HEK293T (cell line): ENCODE measurements at regions not wholly inside any gene's neighbourhood (a gene's known extent, or its start where the extent isn't known, plus 50 kb on each side); places are given as distances from the start of the nearest gene placed in this dataset.

Experiments used
- CTCF ChIA-PET: fragments of 350-600 bp; formaldehyde crosslinking; extraction: SDS; loops from one replicate; lab custom pipeline; 2021; ENCODE audit warnings: antibody characterized with exemption, inconsistent platforms; lab: Yijun Ruan, JAX
- POLR2A ChIA-PET: fragments of 350-600 bp; formaldehyde crosslinking; extraction: SDS; loops from one replicate; lab custom pipeline; 2020; ENCODE audit warnings: antibody characterized with exemption, inconsistent platforms; lab: Yijun Ruan, JAX
- DNase-seq: peaks from one replicate; pipeline ENCODE4 v3.0.0; 2012; ENCODE audit warnings: mixed read lengths; ENCODE audit errors: extremely low spot score
- ARNT ChIP-seq: fragments of 450-650 bp; IDR thresholded peaks from 2 replicates; pipeline ENCODE4 v1.6.1; 2017; ENCODE audit warnings: mild to moderate bottlenecking
- BHLHE40 ChIP-seq: fragments of 450-650 bp; IDR thresholded peaks from 2 replicates; pipeline ENCODE4 v1.6.1; 2016; ENCODE audit warnings: mild to moderate bottlenecking, moderate library complexity, borderline replicate concordance
- CTBP1 ChIP-seq: fragments of 450-650 bp; IDR thresholded peaks from 2 replicates; pipeline ENCODE4 v1.6.1; 2016; ENCODE audit warnings: borderline replicate concordance
- ELF4 ChIP-seq: fragments of 450-650 bp; IDR thresholded peaks from 2 replicates; pipeline ENCODE4 v1.6.1; 2017; ENCODE audit warnings: antibody characterized with exemption
- FOXA1 ChIP-seq: fragments of 450-650 bp; IDR thresholded peaks from 2 replicates; pipeline ENCODE4 v1.6.1; 2016; ENCODE audit warnings: mild to moderate bottlenecking
- FOXK2 ChIP-seq: fragments of 450-650 bp; IDR thresholded peaks from 2 replicates; pipeline ENCODE4 v1.6.1; 2016; ENCODE audit warnings: mild to moderate bottlenecking
- FOXM1 ChIP-seq: fragments of 450-650 bp; IDR thresholded peaks from 2 replicates; pipeline ENCODE4 v1.6.1; 2017; ENCODE audit warnings: mild to moderate bottlenecking, borderline replicate concordance
- HDGF ChIP-seq: fragments of 450-650 bp; IDR thresholded peaks from 2 replicates; pipeline ENCODE4 v1.6.1; 2017; ENCODE audit warnings: antibody characterized with exemption, borderline replicate concordance
- L3MBTL2 ChIP-seq: fragments of 450-650 bp; conservative IDR thresholded peaks from 2 replicates; pipeline ENCODE4 v1.6.1; 2016; ENCODE audit warnings: mild to moderate bottlenecking
- LEF1 ChIP-seq: fragments of 450-650 bp; IDR thresholded peaks from 2 replicates; pipeline ENCODE4 v1.6.1; 2017; ENCODE audit warnings: mild to moderate bottlenecking, borderline replicate concordance
- NFRKB ChIP-seq: fragments of 450-650 bp; IDR thresholded peaks from 2 replicates; pipeline ENCODE4 v1.6.1; 2016; ENCODE audit warnings: mild to moderate bottlenecking, moderate library complexity
- PKNOX1 ChIP-seq: fragments of 450-650 bp; IDR thresholded peaks from 2 replicates; pipeline ENCODE4 v1.6.1; 2016
- SP1 ChIP-seq: fragments of 450-650 bp; IDR thresholded peaks from 2 replicates; pipeline ENCODE4 v1.6.1; 2017
- SUZ12 ChIP-seq: fragments of 450-650 bp; IDR thresholded peaks from 2 replicates; pipeline ENCODE4 v1.6.1; 2016; ENCODE audit warnings: mild to moderate bottlenecking
- TARDBP ChIP-seq: fragments of 450-650 bp; IDR thresholded peaks from 2 replicates; pipeline ENCODE4 v1.6.1; 2016
- ZNF384 ChIP-seq: fragments of 450-650 bp; IDR thresholded peaks from 2 replicates; pipeline ENCODE4 v1.6.1; 2016

- CTCF ChIA-PET = no interaction called here
- POLR2A ChIA-PET = no interaction called here
- TF ChIP-seq FOXK2 (no peak), ELF4 (no peak), LEF1 (no peak), ZNF384 (no peak), CTBP1 (no peak), ARNT (no peak), BHLHE40 (no peak)
- no peak for DNase-seq
These were observed 427.4 kb downstream of the AACS start for GRCh38 chr12:125492354-125493270.

- ChIA-PET CTCF (no interaction called here), POLR2A (no interaction called here)
- DNase-seq = no peak
- no peak for TF ChIP-seq L3MBTL2
- no peak for TF ChIP-seq TARDBP
- TF ChIP-seq CTBP1 = no peak
- no peak for TF ChIP-seq PKNOX1
- no peak for TF ChIP-seq HDGF
- no peak for TF ChIP-seq LEF1
- TF ChIP-seq BHLHE40 = no peak
- TF ChIP-seq FOXM1 = no peak
- TF ChIP-seq ELF4 = no peak
- no peak for TF ChIP-seq NFRKB
- TF ChIP-seq FOXK2 = no peak
- TF ChIP-seq ZNF384 = no peak
- no peak for TF ChIP-seq ARNT
These were observed 428.6 kb downstream of the AACS start for GRCh38 chr12:125493704-125494308.

- DNase-seq = no peak
- CTCF ChIA-PET = no interaction called here
- POLR2A ChIA-PET = no interaction called here
- TF ChIP-seq LEF1 (no peak), CTBP1 (no peak), TARDBP (no peak), HDGF (no peak), ELF4 (no peak), NFRKB (no peak)
These were observed 437.9 kb downstream of the AACS start for GRCh38 chr12:125503128-125503527.

- no peak for DNase-seq
- CTCF ChIA-PET = no interaction called here
- no peak for TF ChIP-seq FOXM1
- no peak for TF ChIP-seq NFRKB
- TF ChIP-seq TARDBP = no peak
- no peak for TF ChIP-seq BHLHE40
- no peak for TF ChIP-seq ZNF384
- no peak for TF ChIP-seq FOXK2
- no peak for TF ChIP-seq PKNOX1
- no peak for TF ChIP-seq LEF1
- no peak for TF ChIP-seq ELF4
- no peak for TF ChIP-seq SUZ12
- no peak for TF ChIP-seq HDGF
- no peak for TF ChIP-seq SP1
- no peak for TF ChIP-seq ARNT
- TF ChIP-seq L3MBTL2 = no peak
- TF ChIP-seq CTBP1 = no peak
- TF ChIP-seq FOXA1 = no peak
- POLR2A ChIA-PET = no interaction called here
These were observed 444.0 kb downstream of the AACS start for GRCh38 chr12:125509195-125509594.

GRCh38 chr12:125512541-125513298 lies 447.5 kb downstream of the AACS start:
- ChIA-PET POLR2A (no interaction called here), CTCF (interaction anchor here (0.6 kb wide), 1 partner anchor 17 kb away, joined by 3 read pairs; no protein-coding TSS in a partner anchor)
- TF ChIP-seq CTBP1 (no peak), FOXK2 (no peak), NFRKB (no peak), ELF4 (no peak), L3MBTL2 (no peak), ARNT (no peak), FOXM1 (no peak), SP1 (no peak), ZNF384 (no peak), SUZ12 (no peak), LEF1 (no peak), TARDBP (no peak), HDGF (no peak)
- DNase-seq = no peak

- POLR2A ChIA-PET = no interaction called here
- CTCF ChIA-PET = no interaction called here
- no peak for DNase-seq
- no peak for TF ChIP-seq SP1
- no peak for TF ChIP-seq ZNF384
These were observed 450.7 kb downstream of the AACS start for GRCh38 chr12:125515887-125516286.
